ENCODE measurements at regions not wholly inside any gene's neighbourhood (a gene's known extent, or its start where the extent isn't known, plus 50 kb on each side); places are given as distances from the start of the nearest gene placed in this dataset.

GRCh38 chr7:88516429-88516828, 209.7 kb upstream of the STEAP4 start:
- no peak overlapping the region for H3K27ac ChIP-seq

GRCh38 chr7:88515301-88515700, 208.6 kb upstream of the STEAP4 start:
- H3K27ac ChIP-seq, result no peak overlapping the region

More at GRCh38 chr7:88516429-88516828, 209.7 kb upstream of the STEAP4 start:
- DNase-seq (ENCODE audit: low read depth, low spot score), result no peak

GRCh38 chr7:88509341-88509740, 202.6 kb upstream of the STEAP4 start:
- no peak overlapping the region for H3K27ac ChIP-seq
- DNase-seq (ENCODE audit: low read depth, low spot score), result no peak

More at GRCh38 chr7:88515301-88515700, 208.6 kb upstream of the STEAP4 start:
- no peak for DNase-seq (ENCODE audit: low read depth, low spot score)

- DNase-seq (ENCODE audit: low read depth, low spot score), result no peak
- H3K27ac ChIP-seq, result no peak overlapping the region
These were observed 193.4 kb upstream of the STEAP4 start for GRCh38 chr7:88500131-88500530.

GRCh38 chr7:88495881-88496725, 189.4 kb upstream of the STEAP4 start:
- no peak for DNase-seq (ENCODE audit: low read depth, low spot score)
- no peak overlapping the region for H3K27ac ChIP-seq

GRCh38 chr7:88492153-88492552, 185.5 kb upstream of the STEAP4 start:
- no peak overlapping the region for H3K27ac ChIP-seq
- DNase-seq (ENCODE audit: low read depth, low spot score), result no peak

- no peak for DNase-seq (ENCODE audit: low read depth, low spot score)
- H3K27ac ChIP-seq, result no peak overlapping the region
These were observed 184.2 kb upstream of the STEAP4 start for GRCh38 chr7:88490874-88491273.

GRCh38 chr7:88490161-88490560, 183.5 kb upstream of the STEAP4 start:
- H3K27ac ChIP-seq, result no peak overlapping the region
- DNase-seq (ENCODE audit: low read depth, low spot score), result no peak

GRCh38 chr7:88485821-88486220, 179.1 kb upstream of the STEAP4 start:
- no peak for DNase-seq (ENCODE audit: low read depth, low spot score)
- H3K27ac ChIP-seq, result no peak overlapping the region

- H3K27ac ChIP-seq, result no peak overlapping the region
These were observed 177.9 kb upstream of the STEAP4 start for GRCh38 chr7:88484551-88484950.

GRCh38 chr7:88480896-88481295, 174.2 kb upstream of the STEAP4 start:
- DNase-seq (ENCODE audit: low read depth, low spot score), result no peak
- no peak overlapping the region for H3K27ac ChIP-seq

More at GRCh38 chr7:88484551-88484950, 177.9 kb upstream of the STEAP4 start:
- no peak for DNase-seq (ENCODE audit: low read depth, low spot score)

- no peak for DNase-seq (ENCODE audit: low read depth, low spot score)
- no peak overlapping the region for H3K27ac ChIP-seq
These were observed 173.6 kb upstream of the STEAP4 start for GRCh38 chr7:88480271-88480670.

GRCh38 chr7:88477976-88478375, 171.3 kb upstream of the STEAP4 start:
- DNase-seq (ENCODE audit: low read depth, low spot score), result no peak
- no peak overlapping the region for H3K27ac ChIP-seq

GRCh38 chr7:88465600-88465999, 158.9 kb upstream of the STEAP4 start:
- DNase-seq (ENCODE audit: low read depth, low spot score), result peak; percentile 2
- no peak overlapping the region for H3K27ac ChIP-seq

- no peak overlapping the region for H3K27ac ChIP-seq
- DNase-seq (ENCODE audit: low read depth, low spot score), result no peak
These were observed 156.1 kb upstream of the STEAP4 start for GRCh38 chr7:88462799-88463198.

- H3K27ac ChIP-seq, result no peak overlapping the region
These were observed 154.0 kb upstream of the STEAP4 start for GRCh38 chr7:88460650-88461049.

GRCh38 chr7:88458946-88459345, 152.3 kb upstream of the STEAP4 start:
- DNase-seq (ENCODE audit: low read depth, low spot score), result no peak
- H3K27ac ChIP-seq, result no peak overlapping the region

More at GRCh38 chr7:88460650-88461049, 154.0 kb upstream of the STEAP4 start:
- DNase-seq (ENCODE audit: low read depth, low spot score), result no peak

GRCh38 chr7:88458279-88458678, 151.6 kb upstream of the STEAP4 start:
- no peak overlapping the region for H3K27ac ChIP-seq
- no peak for DNase-seq (ENCODE audit: low read depth, low spot score)

- no peak overlapping the region for H3K27ac ChIP-seq
- no peak for DNase-seq (ENCODE audit: low read depth, low spot score)
These were observed 150.6 kb upstream of the STEAP4 start for GRCh38 chr7:88457320-88457719.

GRCh38 chr7:88456490-88456889, 149.8 kb upstream of the STEAP4 start:
- H3K27ac ChIP-seq, result no peak overlapping the region
- no peak for DNase-seq (ENCODE audit: low read depth, low spot score)

- no peak for DNase-seq (ENCODE audit: low read depth, low spot score)
- H3K27ac ChIP-seq, result no peak overlapping the region
These were observed 149.0 kb upstream of the STEAP4 start for GRCh38 chr7:88455696-88456095.

GRCh38 chr7:88452646-88453045, 146.0 kb upstream of the STEAP4 start:
- DNase-seq (ENCODE audit: low read depth, low spot score), result no peak
- no peak overlapping the region for H3K27ac ChIP-seq

All from epithelial cell of prostate (primary cell).